ENCODE measurements at regions not wholly inside any gene's neighbourhood (a gene's known extent, or its start where the extent isn't known, plus 50 kb on each side); places are given as distances from the start of the nearest gene placed in this dataset.

- TF ChIP-seq, protein P1, sequence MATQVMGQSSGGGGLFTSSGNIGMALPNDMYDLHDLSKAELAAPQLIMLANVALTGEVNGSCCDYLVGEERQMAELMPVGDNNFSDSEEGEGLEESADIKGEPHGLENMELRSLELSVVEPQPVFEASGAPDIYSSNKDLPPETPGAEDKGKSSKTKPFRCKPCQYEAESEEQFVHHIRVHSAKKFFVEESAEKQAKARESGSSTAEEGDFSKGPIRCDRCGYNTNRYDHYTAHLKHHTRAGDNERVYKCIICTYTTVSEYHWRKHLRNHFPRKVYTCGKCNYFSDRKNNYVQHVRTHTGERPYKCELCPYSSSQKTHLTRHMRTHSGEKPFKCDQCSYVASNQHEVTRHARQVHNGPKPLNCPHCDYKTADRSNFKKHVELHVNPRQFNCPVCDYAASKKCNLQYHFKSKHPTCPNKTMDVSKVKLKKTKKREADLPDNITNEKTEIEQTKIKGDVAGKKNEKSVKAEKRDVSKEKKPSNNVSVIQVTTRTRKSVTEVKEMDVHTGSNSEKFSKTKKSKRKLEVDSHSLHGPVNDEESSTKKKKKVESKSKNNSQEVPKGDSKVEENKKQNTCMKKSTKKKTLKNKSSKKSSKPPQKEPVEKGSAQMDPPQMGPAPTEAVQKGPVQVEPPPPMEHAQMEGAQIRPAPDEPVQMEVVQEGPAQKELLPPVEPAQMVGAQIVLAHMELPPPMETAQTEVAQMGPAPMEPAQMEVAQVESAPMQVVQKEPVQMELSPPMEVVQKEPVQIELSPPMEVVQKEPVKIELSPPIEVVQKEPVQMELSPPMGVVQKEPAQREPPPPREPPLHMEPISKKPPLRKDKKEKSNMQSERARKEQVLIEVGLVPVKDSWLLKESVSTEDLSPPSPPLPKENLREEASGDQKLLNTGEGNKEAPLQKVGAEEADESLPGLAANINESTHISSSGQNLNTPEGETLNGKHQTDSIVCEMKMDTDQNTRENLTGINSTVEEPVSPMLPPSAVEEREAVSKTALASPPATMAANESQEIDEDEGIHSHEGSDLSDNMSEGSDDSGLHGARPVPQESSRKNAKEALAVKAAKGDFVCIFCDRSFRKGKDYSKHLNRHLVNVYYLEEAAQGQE (IDR thresholded peaks at IDR 0.05; ENCODE audit: unreplicated experiment): no peak
- TF ChIP-seq NANOG (IDR thresholded peaks at IDR 0.05; ENCODE audit: borderline replicate concordance) (no peak), POLR2AphosphoS5 (IDR thresholded peaks at IDR 0.05; ENCODE audit: low read depth) (no peak)
Measured at GRCh38 chr17:36727577-36727976, 126.2 kb downstream of the MRM1 start (continued).

GRCh38 chr17:36728030-36728991 is 126.9 kb downstream of the MRM1 start:
- Mint-ChIP-seq H3K27ac (no peak overlapping the region), H3K4me1 (peaks cover 61% of the 10 kb centered on the region), H3K4me3 (peak overlapping the region; percentile 3; the same call in 1 of the 3 replicates), H3K9me3 (no peaks in the 10 kb centered on the region; the same call in 2 of the 3 replicates), H3K36me3 (ENCODE audit: low read depth) (no peaks in the 10 kb centered on the region), H3K27me3 (ENCODE audit: insufficient read depth, low read depth, poor library complexity) (peaks cover 24% of the 10 kb centered on the region)
- H3K9me2 ChIP-seq (ENCODE audit: insufficient read depth): no peaks in the 10 kb centered on the region
- H3K4me1 ChIP-seq (ENCODE audit: insufficient read depth): peaks cover 50% of the 10 kb centered on the region
- H3K79me2 ChIP-seq (replicated peaks; ENCODE audit: insufficient read depth): no peaks in the 10 kb centered on the region
- ATAC-seq (no peak), DNase-seq (ENCODE audit: low spot score) (no peak)
- H3K27me3 ChIP-seq (ENCODE audit: insufficient read depth): no peaks in the 10 kb centered on the region
- H3K27ac ChIP-seq (ENCODE audit: low read depth): no peak overlapping the region
- H3K4me3 ChIP-seq: no peak overlapping the region
- H3K36me3 ChIP-seq (ENCODE audit: insufficient read depth): no peaks in the 10 kb centered on the region
- H2AFZ ChIP-seq: 0 out of 2 replicates have a peak overlapping the region, but pooled peaks have one; percentile 59
- no peaks in the 10 kb centered on the region for H4K20me1 ChIP-seq (replicated peaks; ENCODE audit: insufficient read depth)
- peak overlapping the region; percentile 66; the same call in 1 of the 2 replicates for H3K4me2 ChIP-seq
- H3F3A ChIP-seq (replicated peaks; ENCODE audit: low read depth): no peaks in the 10 kb centered on the region
- no peak for TF ChIP-seq CTCF (conservative IDR thresholded peaks at IDR 0.05; ENCODE audit: low read depth in 2 of 2)
- TF ChIP-seq, protein P1 (IDR thresholded peaks at IDR 0.05; ENCODE audit: unreplicated experiment): no peak
- no peak for TF ChIP-seq EZH2phosphoT487 (IDR thresholded peaks at IDR 0.05; ENCODE audit: unreplicated experiment)
- TF ChIP-seq ZNF331 (CRISPR knock-in tag; IDR thresholded peaks at IDR 0.05; ENCODE audit: low read depth): no peak
- no peak for TF ChIP-seq NANOG (IDR thresholded peaks at IDR 0.05; ENCODE audit: borderline replicate concordance)
- no peak for TF ChIP-seq CREB1 (CRISPR knock-in tag; IDR thresholded peaks at IDR 0.05; ENCODE audit: low read depth)
- TF ChIP-seq, protein P2, sequence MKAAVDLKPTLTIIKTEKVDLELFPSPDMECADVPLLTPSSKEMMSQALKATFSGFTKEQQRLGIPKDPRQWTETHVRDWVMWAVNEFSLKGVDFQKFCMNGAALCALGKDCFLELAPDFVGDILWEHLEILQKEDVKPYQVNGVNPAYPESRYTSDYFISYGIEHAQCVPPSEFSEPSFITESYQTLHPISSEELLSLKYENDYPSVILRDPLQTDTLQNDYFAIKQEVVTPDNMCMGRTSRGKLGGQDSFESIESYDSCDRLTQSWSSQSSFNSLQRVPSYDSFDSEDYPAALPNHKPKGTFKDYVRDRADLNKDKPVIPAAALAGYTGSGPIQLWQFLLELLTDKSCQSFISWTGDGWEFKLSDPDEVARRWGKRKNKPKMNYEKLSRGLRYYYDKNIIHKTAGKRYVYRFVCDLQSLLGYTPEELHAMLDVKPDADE (IDR thresholded peaks at IDR 0.05): no peak
- TF ChIP-seq EZH2 (IDR thresholded peaks at IDR 0.05; ENCODE audit: low read depth, unreplicated experiment): no peak

Data from GM23338 (cell line).